Activated CD8-positive, alpha-beta memory T cell treated with anti-CD3 and anti-CD28 coated beads, Interleukin-2, amount 50 U/mL, for 4 hours (primary cell): ENCODE measurements at regions not wholly inside any gene's neighbourhood (a gene's known extent, or its start where the extent isn't known, plus 50 kb on each side); places are given as distances from the start of the nearest gene placed in this dataset.

Experiments used
- DNase-seq: peaks from one replicate; pipeline ENCODE4 v3.0.0-alpha.2; 2020

DNA sequence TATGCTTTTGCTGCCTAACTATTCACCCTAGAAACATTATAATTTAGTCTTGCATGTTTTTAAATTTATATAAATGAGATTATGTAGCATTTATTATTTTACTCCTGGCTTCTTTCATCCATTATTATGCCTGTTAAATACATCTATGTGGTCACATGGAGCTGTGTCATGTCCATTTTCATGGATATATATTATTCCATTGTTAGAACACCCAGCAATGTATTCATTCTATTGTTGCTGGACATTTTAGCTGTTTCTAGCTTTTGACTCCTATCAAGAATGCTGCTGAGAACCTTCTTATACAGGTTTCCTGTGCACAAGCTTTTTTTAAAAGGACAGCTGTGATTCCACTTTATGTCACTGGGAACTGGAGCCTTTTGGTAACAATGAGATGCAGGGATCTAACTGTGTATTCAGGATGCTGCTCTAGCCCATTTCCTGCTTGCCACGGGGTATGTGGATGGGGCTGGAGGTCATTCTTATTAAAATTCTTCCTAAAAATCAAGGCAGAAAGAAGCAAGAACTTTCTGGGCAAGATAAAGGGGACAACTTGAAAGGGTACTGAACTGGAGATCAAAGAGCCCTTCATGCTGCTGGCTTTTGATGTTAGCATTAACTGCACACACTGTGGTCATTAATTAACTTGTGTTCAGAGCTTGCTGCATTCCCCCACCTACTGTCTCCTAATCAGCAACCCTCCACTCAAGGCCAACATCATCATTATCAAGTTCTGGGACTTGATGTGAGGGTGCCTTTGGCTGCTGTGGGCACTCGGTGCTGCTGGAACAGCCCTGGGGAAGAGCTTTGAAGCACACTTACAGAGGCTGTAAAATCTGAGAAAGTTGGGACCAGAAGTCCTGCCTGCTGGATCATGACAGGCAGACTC is 96.6 kb upstream of the AKIRIN2 start:
- DNase-seq, result no peak

DNA sequence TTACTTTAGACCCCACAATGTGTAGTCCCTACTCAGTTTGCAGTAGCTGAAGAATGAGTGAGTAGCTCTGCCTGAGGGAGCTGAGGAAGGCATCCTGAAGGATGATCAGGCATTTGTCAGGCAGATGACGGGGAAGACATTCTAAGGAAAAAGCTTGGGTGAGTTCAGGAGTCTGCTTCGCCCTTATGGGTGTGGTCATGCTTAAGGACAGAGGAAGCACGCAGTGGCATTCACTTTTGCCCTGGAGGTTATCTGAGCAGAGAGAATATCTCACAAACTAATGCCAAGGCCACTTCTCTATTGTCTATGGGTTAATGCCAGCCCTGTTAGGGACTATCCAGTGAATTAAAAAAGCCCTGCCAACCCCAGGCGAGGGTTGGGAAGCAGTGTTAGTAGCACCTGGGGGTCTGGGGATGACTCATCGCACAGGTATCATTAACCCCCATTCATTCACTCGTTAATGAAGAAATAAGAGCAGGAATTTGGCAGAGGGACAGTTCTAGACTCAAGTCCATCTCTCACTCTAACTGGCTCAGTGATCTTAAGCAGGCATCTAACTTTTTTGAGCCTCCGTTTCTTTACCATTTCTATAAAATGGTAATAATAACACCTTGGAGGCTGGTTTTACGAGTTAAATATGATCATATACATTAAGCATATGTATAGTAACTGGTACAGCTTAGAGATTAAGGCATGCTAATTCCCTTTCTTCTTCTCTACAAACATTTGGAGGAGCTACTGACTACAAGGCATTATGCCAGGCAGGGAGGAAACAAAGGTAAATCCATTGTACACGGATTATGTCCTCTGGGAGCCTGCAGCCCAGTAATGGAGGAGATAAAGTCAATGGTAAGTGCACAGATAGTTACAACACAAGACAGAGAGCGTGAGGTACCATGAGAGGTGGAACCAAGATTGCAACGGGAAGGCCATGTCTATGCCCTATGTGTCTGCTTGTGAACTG is 93.2 kb upstream of the AKIRIN2 start:
- DNase-seq, result no peak

- no peak for DNase-seq
Observed at GRCh38 chr6:87793315-87793714, 91.3 kb upstream of the AKIRIN2 start.

DNA sequence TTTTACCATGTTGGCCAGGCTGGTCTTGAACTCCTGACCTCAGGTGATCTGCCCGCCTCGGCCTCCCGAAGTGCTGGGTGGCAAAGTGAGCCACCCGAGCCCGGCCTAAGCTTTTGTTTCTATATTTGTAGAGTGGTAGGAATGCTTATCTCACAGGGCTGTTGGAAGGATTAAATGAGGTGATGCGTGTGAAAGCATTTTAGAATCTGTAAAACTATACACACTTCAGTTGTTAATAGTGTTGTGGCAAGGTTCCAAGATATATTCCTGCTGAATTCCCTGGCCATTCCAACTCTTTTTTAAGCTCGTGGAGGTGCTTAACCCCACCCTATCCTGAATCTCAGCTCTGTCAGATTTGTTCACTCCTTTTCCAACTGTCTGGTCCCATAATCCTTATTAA is 89.9 kb upstream of the AKIRIN2 start:
- DNase-seq, result no peak

GRCh38 chr6:87791485-87791884 is 89.5 kb upstream of the AKIRIN2 start:
- no peak for DNase-seq

- no peak for DNase-seq
Observed at GRCh38 chr6:87791029-87791428, 89.0 kb upstream of the AKIRIN2 start.

GRCh38 chr6:87789900-87790290 is 87.9 kb upstream of the AKIRIN2 start:
- DNase-seq, result no peak

- DNase-seq, result no peak
Observed at GRCh38 chr6:87789198-87789899, 87.3 kb upstream of the AKIRIN2 start.

DNA sequence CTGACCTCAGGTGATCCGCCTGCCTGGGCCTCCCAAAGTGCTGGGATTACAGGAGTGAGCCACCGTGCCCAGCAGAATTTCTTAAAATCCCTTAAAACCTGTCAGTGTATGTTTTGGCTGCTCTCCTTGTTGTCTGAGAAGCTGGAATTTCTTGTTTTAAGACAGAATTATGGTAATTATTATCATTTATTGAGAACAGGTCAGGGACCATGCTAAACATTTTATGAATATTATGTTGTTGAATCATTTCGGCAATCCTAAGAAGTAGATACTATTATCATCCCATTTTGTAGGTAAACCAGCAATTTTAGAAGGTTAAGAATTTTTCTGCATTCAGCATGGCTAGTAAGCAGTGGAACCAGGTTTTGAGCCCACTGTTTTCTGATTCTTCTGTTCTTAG is 86.1 kb upstream of the AKIRIN2 start:
- DNase-seq, result no peak

- DNase-seq, result no peak
Observed at GRCh38 chr6:87785229-87785862, 83.3 kb upstream of the AKIRIN2 start.

DNA sequence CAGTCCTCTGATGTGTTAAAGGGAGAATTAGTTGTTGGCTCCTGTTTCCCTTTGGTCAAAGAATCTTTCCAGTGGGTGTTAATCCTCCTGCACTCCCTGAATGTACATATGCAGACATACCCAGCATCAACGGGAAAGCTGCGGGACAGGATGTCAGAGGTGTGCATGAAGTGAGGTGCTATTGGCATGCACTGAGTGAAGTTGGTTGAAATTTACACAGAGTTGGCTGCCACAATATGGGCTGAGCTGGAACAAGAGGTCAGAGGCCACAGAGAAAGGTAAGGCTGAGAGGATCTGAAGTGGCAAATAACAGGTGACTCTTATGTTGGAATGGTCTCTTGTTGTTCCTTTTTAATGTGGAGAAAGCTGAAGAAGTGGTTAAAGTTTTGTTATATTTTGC is 82.7 kb upstream of the AKIRIN2 start:
- no peak for DNase-seq

DNA sequence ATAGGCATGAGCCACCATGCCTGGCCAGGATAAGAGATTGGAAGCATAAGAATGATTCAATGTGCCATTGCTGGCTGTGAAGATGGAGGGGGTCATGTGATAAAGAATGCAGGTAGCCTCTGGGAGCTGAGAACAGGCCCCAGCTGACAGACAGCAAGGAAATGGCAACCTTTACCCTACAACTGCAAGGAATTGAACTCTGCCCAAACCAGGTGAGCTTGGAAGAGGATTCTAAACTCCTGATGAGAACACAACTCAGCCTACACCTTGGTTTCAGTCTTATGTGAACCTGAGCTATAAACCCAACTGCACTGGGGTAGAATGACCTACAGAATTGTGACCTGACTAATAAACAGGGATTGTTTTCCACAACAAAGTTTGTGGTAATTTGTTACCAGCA is 82.0 kb upstream of the AKIRIN2 start:
- DNase-seq, result no peak

GRCh38 chr6:87779542-87779941 is 77.5 kb upstream of the AKIRIN2 start:
- DNase-seq, result no peak

GRCh38 chr6:87772597-87773530 is 70.8 kb upstream of the AKIRIN2 start:
- no peak for DNase-seq

DNA sequence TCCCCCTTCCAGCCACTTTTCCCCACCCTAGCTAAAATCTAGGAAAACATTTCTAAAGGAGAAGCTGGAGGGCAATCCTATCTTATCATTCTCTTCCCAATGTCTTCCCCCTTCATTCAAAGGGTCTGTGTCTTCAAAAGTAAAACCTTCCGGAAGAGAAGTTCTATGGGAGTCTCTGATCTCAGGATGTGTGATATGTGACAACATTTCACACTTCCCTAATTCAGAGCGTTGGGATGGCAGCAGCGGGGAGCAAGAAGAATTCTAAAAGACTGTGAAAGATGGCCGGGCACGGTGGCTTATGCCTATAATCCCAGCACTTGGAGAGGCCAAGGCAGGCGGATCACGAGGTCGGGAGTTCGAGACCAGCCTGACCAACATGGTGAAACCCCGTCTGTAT is 65.4 kb upstream of the AKIRIN2 start:
- no peak for DNase-seq

DNA sequence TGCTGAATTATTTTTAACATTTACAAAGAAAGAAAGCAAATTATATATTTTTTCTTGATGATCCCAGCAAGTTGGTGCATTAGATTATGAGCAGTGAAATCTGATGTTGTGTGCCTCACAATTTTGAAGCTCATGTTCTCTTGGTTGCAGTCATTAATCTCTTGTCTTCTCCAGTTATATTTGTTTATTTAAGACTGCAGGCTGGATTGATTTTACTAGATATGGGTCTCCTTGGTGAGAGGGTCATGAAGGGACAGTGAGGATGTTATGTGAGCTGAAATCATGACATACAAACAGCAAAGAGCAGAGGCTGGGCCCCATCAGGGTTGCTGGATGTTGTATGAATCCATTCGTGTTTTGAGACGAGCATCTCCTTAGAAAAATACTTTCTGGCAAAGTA is 64.2 kb upstream of the AKIRIN2 start:
- DNase-seq, result no peak

- no peak for DNase-seq
Observed at GRCh38 chr6:87763901-87764300, 61.9 kb upstream of the AKIRIN2 start.

- DNase-seq, result no peak
Observed at GRCh38 chr6:87763276-87763675, 61.2 kb upstream of the AKIRIN2 start.

DNA sequence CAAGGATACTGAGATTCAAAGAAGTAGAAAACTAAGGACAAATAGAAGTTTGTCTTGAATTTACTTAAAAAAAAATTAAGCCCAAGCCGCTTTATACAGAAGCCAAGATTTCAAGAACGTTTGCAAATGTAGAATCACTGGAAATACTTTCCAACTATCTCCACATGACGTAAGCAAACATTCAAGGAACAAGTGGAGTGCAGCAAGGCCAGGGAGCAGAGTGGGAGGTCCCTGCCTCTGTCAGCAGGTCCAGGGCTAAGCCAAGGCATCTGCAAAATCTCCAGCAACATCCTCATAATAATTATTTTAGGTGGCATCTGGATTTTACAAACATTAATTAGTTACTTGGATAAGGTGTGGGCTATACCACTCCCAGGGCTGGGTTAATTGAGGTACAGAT is 60.1 kb upstream of the AKIRIN2 start:
- DNase-seq, result no peak

- no peak for DNase-seq
Observed at GRCh38 chr6:87757792-87758191, 55.8 kb upstream of the AKIRIN2 start.

DNA sequence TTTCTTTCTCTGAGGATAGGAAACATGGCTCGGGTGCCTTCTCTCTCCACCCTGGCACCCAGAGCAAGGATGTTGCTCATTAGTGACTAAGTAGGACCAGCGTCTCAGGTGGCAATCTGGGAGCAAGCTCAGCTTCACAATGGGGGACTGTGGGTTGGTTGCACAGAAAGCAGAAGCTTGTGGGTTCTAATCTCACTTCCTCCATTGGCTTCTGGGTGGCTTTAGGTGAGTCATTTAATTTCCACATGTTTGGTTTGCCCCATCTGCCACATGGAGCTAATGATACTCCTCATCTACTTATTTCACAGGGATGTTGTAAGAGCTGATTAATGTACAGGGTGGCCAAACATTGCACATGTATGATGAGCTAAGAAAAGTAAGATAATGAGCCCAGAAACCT is 54.8 kb upstream of the AKIRIN2 start:
- DNase-seq, result no peak
